ENCODE measurements at regions not wholly inside any gene's neighbourhood (a gene's known extent, or its start where the extent isn't known, plus 50 kb on each side); places are given as distances from the start of the nearest gene placed in this dataset.
A peak's percentile ranks its signal among the peaks of the same experiment; 100 is the strongest.
"Not testable (repeated sequence)": the region's sequence is repeated elsewhere in the genome, so short reads cannot be mapped to it uniquely, and the experiment has no call there.

DNA sequence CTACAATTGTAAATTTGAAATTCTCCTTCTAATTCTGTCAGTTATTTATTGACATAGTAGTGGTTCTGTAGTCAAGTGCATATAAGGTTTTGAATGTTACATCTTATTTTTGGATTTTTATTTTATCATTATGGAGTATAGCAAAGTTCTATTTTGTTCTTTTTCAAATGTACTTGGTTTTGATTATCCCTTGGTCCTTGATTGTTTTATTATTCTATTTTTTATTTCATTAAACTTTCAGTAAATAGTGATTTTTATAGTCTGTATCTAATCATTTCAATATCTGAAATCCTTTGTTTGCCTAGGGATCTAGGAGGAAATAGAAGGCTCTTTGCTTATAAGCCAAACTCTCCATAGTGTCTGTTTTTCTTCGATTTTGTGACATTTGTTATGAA is 87.8 kb downstream of the HFE start:
- no peak for DNase-seq

DNA sequence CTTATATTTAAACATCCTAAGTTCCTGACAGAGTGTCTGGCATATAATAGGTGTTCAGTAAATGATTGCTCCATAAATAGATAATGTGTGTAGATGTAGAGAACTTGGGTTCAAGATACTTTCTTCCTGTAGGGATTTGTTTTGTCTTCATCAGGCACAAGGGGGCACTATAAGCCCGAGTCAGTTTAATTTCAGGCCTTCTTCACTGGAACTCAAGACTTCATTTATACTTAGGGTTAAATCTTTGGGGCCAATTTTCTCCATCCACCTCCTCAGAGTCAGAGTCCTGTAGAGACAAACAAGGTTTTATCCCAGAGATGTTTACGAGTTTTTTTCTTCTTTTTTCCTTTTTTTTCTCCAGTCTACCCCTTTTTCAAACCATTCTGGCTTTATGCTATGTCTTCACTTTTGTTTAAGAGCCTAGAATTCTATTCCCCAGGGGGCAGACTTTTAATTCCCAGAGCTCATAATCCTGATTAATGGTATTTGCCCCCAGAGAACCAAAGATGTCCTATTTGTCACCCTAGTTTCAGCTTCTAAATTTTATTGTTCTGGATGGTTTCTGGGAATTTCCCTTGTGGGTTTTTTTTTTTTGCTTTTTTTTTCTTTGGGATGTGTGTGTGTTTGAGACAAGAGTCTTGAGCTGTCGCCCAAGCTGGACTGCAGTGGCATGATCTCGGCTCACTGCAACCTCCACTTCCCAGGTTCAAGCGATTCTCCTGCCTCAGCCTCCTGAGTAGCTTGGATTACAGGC is 88.4 kb downstream of the HFE start:
- DNase-seq, result peak; percentile 87

DNA sequence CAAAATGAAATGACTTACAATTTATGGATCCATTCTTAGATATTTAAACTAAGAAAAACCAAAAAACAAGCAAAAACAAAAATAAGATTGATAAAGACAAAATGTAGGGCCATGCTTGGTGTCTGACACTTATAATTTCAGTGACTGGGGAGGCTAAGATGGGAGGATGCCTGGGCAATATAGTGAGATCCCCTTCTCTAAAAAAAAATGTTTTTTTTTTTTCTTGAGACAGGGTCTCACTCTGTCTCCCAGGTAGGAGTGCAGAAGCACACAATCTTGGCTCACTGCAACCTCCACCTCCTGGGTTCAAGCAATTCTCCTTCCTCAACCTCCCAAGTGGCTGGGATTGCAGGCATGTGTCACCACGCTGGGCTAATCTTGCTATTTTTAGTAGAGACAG is 92.4 kb downstream of the HFE start:
- no peak for DNase-seq

DNA sequence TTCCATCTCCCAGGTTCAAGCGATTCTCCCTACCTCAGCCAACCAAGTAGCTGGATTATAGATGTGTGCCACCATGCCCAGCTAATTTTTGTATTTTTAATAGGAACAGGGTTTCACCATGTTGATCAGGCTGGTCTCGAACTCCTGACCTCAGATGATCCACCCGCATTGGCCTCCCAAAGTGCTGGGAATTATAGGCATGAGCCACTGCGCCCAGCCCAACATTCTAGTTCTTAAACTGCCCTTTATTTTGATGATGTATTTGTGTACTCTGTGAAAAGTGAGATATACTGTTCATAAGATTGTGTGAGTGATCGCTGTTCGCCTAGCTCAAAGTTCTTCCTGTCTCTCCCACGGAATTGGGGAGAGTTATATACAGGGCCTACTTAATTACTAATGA is 93.1 kb downstream of the HFE start:
- no peak for DNase-seq

DNA sequence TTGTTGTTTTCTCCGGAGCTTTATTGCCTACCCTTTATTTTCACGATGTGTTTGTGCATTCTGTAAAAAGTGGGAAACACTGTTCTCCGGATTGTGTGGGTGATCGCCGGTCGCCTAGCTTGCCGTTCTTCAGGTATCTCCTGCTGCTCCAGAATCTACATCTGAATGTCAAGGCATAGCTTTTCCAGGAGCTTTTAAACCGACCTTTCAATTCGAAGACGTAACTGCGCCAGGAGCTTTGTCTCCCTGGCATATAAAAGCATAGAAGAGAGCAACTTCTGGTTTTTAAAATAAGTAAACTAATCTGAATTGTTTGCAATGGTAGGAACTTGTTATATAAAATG is 96.0 kb downstream of the HFE start:
- DNase-seq, result no peak

DNA sequence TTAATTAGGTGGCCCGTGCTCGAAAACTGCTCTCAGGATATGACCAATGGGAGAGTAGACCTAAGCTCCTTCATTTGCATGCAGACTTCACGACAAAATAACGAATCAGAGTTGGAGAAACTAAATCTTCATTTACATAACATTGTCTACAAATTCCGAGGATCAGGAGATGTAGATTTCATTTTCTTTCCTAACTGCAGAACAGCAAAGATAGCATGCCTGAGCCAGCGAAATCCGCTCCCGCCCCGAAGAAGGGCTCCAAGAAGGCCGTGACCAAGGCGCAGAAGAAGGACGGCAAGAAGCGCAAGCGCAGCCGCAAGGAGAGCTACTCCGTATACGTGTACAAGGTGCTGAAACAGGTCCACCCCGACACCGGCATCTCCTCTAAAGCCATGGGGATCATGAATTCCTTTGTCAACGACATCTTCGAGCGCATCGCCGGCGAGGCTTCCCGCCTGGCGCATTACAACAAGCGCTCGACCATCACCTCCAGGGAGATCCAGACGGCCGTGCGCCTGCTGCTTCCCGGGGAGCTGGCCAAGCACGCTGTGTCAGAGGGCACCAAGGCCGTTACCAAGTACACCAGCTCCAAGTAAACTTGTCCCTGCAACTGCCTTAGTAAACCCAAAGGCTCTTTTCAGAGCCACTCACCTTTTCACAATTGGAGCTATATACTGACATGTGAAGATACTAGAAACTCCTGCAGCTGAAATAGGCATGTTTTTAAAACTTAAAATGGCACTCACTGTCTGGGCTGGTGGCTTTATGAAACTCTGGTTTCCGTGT is 96.5 kb downstream of the HFE start:
- DNase-seq, result peak; percentile 90

DNA sequence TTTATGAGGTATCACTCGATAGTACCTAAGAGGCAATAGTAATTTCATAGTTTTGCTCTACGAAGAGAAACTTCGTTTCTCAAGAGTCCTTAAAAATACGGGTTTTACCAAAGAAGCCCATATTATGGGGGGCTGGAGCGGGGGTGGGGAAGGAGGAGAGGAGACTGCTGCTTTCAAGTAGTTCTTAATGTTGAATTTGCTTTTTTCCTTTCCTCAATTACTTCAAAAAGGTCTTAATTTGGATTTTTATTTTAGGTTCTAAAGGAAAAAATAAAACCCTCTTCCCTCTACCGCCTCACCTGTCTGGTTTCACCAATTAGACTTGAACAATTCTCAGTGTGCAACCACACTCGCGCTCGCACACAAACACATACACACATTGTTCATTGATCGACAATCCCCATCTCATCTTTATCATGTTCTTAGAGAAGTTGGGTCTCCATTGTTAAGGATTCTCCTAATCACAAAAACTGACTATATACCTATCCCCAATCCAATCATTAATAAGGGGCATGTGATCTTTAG is 97.2 kb downstream of the HFE start:
- no peak for DNase-seq

DNA sequence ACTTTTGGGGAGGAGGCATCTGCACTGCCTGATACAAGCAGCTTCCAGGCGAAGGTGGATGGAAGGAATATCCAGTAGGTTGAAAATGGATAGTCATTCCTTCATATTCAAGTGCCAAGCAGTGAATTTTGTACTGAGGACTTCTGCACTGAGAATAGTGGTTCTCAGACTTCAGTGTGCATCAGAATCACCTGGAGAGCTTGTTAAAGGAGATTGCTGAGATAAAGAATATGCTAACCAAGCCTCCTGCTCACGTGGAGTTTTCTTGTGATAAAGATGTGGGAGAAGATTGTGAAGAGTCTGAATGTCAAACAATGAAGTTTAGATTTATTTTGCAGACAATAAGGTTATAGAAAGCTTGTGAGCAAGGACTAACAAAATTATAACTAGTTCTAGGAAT is 97.8 kb downstream of the HFE start:
- DNase-seq, result no peak

DNA sequence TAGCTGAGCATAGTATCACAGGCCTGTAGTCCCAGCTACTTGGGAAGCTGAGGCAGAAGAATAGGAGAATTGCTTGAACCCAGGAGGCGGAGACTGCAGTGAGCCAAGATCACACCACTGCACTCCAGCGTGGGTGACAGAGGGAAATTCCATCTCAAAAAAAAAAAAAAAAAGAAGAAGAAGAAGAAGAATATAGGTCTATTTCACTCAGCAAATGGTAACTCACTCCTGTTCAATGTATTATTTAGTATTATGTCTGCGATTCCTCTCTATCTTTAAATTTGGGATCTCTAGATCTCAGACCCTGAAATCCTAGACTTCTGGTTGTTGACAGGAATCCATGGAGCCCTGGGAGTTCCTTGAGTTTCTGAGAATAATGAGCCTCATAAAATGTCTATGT is 98.6 kb downstream of the HFE start:
- DNase-seq, result no peak

DNA sequence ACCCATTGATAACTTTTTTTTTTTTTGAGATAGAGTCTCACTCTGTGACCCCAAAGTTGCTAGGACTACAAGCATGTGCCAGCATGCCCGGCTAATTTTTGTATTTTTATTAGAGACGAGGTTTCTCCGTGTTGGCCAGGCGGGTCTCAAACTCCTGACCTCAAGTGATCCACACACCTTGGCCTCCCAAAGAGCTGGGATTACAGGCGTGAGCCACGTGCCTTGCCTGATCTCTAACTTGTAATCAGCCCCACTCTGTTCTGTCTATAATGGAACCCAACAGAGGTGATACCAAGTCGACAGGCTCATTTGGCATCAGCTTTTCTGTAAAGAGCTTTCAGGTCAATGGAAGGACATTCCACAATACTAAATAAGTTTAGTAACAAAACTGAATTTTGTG is 99.4 kb downstream of the HFE start:
- no peak for DNase-seq

DNA sequence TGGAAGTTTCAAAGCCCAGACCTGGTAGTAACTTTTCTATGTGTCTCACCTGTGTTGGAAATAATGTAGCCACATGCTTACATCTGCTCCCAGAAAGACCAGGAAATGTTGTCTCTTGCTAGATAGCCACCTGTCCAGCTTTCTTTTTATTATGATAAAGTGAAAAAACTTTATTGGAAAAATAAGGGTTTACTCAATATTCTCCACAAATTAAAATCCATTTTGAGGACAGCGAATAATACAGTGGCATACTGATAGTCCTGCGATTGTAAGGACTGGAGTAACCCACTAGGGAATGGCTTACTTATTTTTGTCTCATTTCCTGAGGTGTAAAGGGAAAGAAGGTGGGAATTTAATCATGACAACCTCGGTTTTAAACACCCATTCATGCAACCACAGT is 100.1 kb downstream of the HFE start:
- DNase-seq, result no peak

DNA sequence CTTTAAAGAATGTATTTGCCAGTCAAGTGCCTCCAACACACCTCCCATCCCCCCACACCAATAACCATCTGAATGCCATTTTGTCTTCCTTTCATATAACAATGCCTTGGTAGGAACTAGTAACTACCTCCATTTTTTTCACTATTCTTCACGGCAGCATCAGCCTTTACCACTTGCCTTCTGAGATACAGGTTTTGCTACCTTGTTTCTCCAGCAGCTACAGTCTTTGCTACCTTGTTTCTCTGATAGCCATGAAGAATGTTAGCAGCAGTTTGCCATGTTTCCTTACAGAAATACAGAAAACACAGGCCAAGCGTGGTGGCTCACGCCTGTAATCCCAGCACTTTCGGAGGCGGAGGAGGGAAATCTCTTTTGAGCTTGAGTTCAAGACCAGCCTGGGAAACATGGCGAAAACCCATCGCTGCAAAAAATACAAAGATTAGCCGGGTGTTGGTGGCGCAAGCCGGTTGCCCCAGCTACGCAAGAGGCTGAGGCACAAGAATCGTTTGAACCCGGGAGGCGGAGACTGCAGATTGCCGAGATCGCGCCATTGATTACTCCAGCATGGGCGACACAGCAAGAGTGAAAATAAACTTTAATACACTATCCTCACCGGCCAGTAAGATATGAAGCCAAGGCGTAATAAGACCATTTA is 100.9 kb downstream of the HFE start:
- DNase-seq, result peak; percentile 52

DNA sequence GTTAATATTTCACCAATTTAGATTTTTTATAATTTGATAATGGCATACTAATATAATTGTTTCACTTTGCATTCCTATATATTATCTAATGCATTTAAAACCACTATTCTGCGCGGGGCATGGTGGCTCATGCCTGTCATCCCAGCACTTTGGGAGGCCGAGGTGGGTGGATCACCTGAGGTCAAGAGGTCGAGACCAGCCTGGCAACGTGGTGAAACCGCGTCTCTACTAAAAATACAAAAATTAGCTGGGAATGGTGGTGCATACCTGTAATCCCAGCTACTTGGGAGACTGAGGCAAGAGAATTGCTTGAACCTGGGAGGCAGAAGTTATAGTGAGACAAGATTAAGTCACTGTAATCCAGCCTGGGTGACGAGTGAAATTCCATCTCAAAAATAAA is 104.3 kb downstream of the HFE start:
- not testable (repeated sequence) for DNase-seq

DNA sequence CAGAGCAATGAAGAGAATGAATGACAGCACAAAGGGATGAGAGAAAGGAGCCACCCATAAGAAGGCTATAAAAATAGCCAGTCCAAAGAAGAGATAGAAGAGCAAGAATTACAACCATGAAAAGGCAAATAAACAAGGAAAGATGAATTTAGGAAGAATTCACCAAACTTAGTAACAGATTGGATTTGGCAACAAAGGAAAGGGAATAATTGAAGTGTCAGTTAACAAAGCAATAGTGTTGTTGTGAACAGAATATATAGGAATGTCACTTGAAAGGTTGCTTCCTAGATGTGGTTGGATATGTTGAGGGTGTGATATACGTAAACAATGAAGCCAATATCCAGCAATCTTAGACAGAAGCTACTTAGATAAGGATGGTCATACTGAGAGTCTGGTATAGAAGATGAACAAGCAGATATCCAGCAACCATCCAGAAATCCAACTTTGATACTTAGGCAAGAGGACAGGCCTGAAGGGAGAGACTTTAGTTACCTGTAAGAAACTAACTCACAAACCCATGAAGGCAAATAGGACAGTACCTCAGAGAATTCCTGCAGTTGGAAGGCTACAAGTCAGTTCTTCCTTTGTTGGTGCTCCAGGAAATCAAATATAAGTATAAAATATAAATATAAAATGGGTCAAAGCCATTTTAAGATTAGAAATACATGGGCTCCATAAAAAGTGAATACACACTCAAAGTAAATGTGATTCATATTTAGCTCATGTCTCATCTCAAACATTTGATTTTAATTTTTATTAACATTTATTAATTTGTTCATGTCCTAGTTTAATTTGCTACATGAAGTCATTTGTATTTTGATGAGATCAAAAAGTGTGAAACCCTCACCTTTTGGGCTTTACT is 106.5 kb downstream of the HFE start:
- DNase-seq, result no peak

DNA sequence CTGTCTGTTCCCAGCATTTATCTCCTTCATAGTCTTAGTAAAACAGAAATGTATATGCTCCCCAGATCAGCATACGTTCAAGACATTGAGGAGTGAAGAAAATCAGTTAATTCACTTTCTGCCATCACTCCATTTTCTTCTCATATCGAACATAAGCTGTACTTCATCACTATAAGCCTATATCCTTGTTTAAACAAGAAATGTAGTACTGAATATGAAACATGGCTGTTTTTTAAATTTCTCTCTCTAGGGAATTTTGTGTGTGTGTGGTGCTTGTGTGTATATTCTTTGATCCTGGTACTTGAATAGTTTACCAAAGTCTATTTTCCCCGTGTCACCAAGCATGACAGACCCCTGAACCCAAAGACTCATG is 107.1 kb downstream of the HFE start:
- DNase-seq, result no peak

DNA sequence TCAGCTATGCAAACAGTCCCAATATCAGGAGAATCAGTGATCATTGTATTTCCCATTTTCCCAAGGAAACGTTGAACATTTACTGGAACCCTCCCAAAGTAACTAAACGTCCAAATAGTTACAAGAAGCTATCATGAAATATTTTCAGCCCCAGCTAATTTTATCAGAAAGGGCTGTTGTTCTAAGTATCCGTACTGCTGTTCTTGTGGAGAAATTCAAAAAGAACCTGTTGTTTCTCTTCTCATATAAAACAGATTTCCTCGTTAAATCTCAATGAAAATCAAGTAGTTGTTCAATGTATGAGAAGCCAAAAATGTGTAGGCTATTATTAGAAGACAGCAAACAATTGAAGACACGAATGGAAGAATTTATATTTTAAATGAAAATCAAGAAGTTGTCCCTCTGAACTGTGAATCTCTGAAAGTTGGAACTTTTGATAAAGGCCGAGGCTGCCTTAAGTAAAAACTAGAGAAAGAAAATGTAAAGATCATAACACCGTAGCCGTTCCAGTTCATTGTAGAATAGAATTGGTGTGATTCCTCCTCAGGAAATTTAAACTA is 107.7 kb downstream of the HFE start:
- peak; percentile 23 for DNase-seq

DNA sequence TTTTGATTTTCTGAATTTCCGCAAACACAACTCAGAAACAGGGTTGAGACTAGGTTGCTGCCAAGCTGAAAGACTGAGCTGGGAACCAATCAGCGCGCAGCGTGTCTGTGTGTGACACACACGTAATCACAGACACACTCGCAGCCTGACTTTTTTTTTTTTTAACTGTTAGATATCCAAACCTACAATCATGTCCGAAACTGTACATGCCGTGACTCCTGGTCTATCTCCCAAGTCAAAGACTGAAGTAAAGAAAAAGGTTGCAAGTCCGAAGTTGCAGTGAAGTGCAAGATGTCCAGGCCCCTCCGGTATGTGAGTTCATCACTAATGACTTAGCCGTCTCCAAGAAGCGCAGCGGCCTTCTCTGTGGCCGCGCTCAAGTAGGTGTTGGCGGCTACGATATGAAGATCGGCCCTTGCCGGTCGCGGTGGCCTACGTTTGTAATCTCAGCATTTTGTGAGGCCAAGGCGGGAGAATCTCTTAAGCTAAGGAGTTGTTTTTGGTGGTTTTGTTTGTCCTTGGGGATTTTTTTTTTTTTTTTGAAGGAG is 108.2 kb downstream of the HFE start:
- DNase-seq, result peak; percentile 97

DNA sequence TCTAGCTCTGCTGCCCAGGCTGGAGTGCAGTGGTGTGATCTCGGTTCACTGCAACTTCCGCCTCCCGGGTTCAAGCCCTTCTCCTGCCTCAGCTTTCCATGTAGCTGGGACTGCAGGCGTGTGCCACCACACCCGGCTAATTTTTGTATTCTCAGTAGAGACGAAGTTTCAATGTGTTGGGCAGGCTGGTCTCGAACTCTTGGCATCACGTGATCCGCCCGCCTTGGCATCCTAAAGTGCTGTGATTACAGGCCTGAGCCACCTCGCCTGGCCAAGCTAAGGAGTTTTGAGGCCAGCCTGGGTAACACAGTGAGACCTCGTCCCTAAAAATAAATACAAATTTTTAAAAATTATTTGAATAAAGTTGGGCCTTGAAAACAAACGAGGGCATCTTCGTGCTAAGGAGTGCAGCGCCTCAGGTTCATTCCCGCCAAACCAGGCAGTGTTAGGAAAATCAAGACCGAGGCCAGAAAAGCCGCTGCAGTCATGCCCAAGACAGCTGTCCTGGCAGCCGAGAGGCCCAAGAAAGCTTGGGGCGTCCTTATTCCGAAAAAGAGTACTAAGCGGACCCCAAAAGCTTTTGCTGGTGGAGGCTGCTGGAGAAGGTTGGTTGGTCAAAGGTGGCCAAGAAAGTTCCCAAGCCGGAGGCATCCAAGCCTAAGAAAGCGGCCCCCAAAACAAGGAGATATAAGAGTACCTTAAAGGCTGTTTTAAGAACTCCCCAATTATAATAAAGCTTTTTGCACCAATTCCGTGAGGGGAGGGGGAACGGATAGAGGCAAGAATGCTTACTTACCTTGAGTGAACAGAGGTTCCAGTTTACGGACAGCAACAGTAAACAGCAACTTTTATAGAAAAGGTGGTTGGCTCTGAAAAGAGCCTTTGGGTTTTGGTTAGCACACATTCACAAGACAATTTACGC is 109.0 kb downstream of the HFE start:
- DNase-seq, result peak; percentile 31

DNA sequence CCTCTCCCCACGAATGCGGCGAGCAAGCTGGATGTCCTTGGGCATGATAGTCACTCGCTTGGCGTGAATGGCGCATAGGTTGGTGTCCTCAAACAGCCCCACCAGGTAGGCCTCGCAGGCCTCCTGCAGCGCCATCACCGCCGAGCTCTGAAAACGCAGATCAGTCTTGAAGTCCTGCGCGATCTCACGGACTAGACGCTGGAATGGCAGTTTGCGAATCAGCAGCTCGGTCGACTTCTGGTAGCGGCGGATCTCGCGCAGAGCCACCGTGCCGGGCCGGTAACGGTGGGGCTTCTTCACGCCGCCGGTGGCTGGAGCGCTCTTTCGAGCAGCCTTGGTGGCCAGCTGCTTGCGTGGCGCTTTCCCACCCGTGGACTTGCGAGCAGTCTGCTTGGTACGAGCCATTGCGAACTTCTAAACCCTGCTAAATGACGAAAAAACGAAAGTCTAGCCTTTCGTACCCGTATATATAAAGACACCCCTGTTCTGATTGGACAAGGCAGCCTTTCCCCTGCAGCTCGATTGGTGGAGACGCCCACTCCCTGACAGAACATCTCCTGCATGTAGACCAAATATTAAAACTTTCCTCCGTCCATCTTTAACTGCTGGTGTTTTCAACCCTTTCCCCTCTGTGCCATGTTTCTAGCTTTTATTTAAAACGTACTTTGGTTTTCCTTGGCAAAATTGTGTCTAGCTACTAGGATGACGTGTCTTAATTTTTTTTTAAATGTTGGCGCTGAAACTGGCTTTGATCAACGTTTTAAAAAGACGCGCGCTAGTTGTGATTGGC is 109.8 kb downstream of the HFE start:
- DNase-seq, result peak; percentile 93

DNA sequence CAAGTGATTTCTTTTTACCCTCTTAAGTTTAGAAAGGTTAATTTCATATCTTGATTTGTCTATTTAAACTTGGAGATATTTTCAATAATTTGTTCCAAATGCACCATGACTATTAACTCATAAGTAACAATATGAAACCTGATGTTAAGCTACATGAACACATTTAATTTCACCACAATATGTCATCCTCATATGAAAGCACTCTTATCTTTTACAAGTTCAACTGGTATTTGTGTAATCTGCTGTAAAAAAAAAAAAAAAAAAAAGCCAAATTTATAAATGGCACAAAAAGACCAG is 110.4 kb downstream of the HFE start:
- no peak for DNase-seq

All from dermis blood vessel endothelial cell (primary cell).